Testis (tissue), 2 donors: ENCODE measurements at regions not wholly inside any gene's neighbourhood (a gene's known extent, or its start where the extent isn't known, plus 50 kb on each side); places are given as distances from the start of the nearest gene placed in this dataset.

Source experiments
- DNase-seq: peaks from one replicate; pipeline ENCODE4 v3.0.0-alpha.2; 2019
- H3K27ac ChIP-seq, 2 donors: fragments of 200-600 bp; sonication (generic); one replicate each; pipeline ENCODE4 v1.5.1; 2019
- H3K27me3 ChIP-seq: fragments of 200-600 bp; sonication (generic); one replicate; pipeline ENCODE4 v1.5.1; 2019
- H3K36me3 ChIP-seq: fragments of 200-600 bp; sonication (generic); one replicate; pipeline ENCODE4 v1.5.1; 2017; ENCODE audit warnings: low read depth; ENCODE audit errors: missing control alignments
- H3K4me1 ChIP-seq: fragments of 200-600 bp; sonication (generic); one replicate; pipeline ENCODE4 v1.5.1; 2019
- H3K4me3 ChIP-seq, 2 donors: fragments of 200-600 bp; sonication (generic); one replicate each; pipeline ENCODE4 v1.5.1; 2017 to 2019
- H3K9me3 ChIP-seq: fragments of 200-600 bp; sonication (generic); one replicate; pipeline ENCODE4 v1.5.1; 2017
- CTCF ChIP-seq, 3 experiments: fragments of 450-650 bp in 2 of 3; fragments of 200-600 bp in 1 of 3; sonication (generic) in 1 of 3; IDR thresholded peaks; one replicate each; pipeline ENCODE4 v1.5.1; 2016 to 2019; ENCODE audit warnings: antibody characterized with exemption in 3 of 3, mild to moderate bottlenecking in 2 of 3, moderate library complexity in 1 of 3
- POLR2A ChIP-seq: fragments of 450-650 bp; IDR thresholded peaks from one replicate; pipeline ENCODE4 v1.6.1; 2017; ENCODE audit warnings: antibody characterized with exemption, mild to moderate bottlenecking, moderate library complexity
- WGBS, 2 donors: methylation state at CpG; one replicate each; pipeline ENCODE4 v1.1.5; 2018; 5-methylcytosine and 5-hydroxymethylcytosine counted together
- intact Hi-C: fragments of 100-400 bp; cut with DNase I; formaldehyde crosslinking; loops from one replicate; pipeline ENCODE4 v1.15.1; 2023; ENCODE audit warnings: low total_unique reads

GRCh38 chr12:67727702-67728666 is 79.4 kb downstream of the DYRK2 start:
- intact Hi-C loops, result no loop called here
- Histone ChIP-seq H3K9me3 (no peaks in the 10 kb centered on the region), H3K27me3 (no peaks in the 10 kb centered on the region), H3K36me3 (no peaks in the 10 kb centered on the region), H3K27ac (no peak overlapping the region), H3K4me3 (no peak overlapping the region), H3K4me1 (no peaks in the 10 kb centered on the region)
- DNase-seq, result peak; percentile 61
- WGBS, 2 donors, result 59 to 63% methylated on average over 6 of the region's 6 CpGs
- TF ChIP-seq POLR2A (no peak), CTCF (IDR thresholded peaks at IDR 0.05) (no peak)

- Histone ChIP-seq H3K4me3 (no peak overlapping the region), H3K9me3 (no peaks in the 10 kb centered on the region), H3K27ac (no peak overlapping the region), H3K4me1 (no peaks in the 10 kb centered on the region), H3K27me3 (no peaks in the 10 kb centered on the region), H3K36me3 (no peaks in the 10 kb centered on the region)
- no peak for DNase-seq
- 91 to 96% methylated on average over 4 of the region's 4 CpGs for WGBS, 2 donors
- intact Hi-C loops, result no loop called here
- TF ChIP-seq CTCF (IDR thresholded peaks at IDR 0.05), result no peak
- no peak for TF ChIP-seq POLR2A
Measured at GRCh38 chr12:67732857-67733256, 84.3 kb downstream of the DYRK2 start.

- H3K4me1 ChIP-seq, result no peaks in the 10 kb centered on the region
- intact Hi-C loops, result no loop called here
- H3K27me3 ChIP-seq, result no peaks in the 10 kb centered on the region
- WGBS, 2 donors, result 81 to 83% methylated on average over 4 of the region's 4 CpGs
- no peak overlapping the region for H3K4me3 ChIP-seq
- no peak overlapping the region for H3K27ac ChIP-seq
- no peaks in the 10 kb centered on the region for H3K9me3 ChIP-seq
- H3K36me3 ChIP-seq, result no peaks in the 10 kb centered on the region
- no peak for TF ChIP-seq CTCF (IDR thresholded peaks at IDR 0.05)
- no peak for TF ChIP-seq POLR2A
- DNase-seq, result no peak
Measured at GRCh38 chr12:67735868-67736267, 87.3 kb downstream of the DYRK2 start.

DNA sequence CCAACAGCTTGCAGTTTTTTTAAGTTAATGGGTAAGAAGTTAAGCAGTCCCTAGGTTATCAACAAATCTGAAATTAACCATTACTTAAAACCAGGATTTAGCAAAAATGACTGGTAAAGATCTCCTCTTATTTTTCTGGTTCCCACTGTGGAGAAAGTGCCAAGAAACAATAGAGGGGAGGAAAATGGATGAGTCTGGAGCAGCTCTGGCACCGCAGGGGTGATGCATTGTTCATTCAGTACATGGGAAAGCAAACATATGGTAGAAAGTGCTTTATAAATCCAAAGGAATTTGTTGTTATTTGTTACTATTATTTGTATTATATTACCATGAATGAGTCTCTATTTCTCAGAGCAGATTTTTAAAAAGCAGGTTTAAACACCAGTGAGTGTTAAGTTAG is 92.2 kb downstream of the DYRK2 start:
- Histone ChIP-seq H3K4me3 (no peak overlapping the region), H3K36me3 (no peaks in the 10 kb centered on the region), H3K27ac (no peak overlapping the region), H3K4me1 (no peaks in the 10 kb centered on the region), H3K9me3 (no peaks in the 10 kb centered on the region), H3K27me3 (no peaks in the 10 kb centered on the region)
- DNase-seq, result no peak
- TF ChIP-seq CTCF (IDR thresholded peaks at IDR 0.05), result no peak
- TF ChIP-seq POLR2A, result no peak
- intact Hi-C loops, result no loop called here
- WGBS, 2 donors, result 89 to 93% methylated on average over 1 of the region's 1 CpG

- Histone ChIP-seq H3K27ac (no peak overlapping the region), H3K36me3 (no peaks in the 10 kb centered on the region), H3K9me3 (no peaks in the 10 kb centered on the region), H3K27me3 (no peaks in the 10 kb centered on the region), H3K4me1 (no peaks in the 10 kb centered on the region), H3K4me3 (no peak overlapping the region)
- DNase-seq, result no peak
- TF ChIP-seq POLR2A, result no peak
- no peak for TF ChIP-seq CTCF (IDR thresholded peaks at IDR 0.05)
- WGBS, 2 donors, result 91 to 96% methylated on average over 3 of the region's 3 CpGs
- intact Hi-C loops, result no loop called here
Measured at GRCh38 chr12:67741270-67741669, 92.7 kb downstream of the DYRK2 start.
